ENCODE measurements at regions not wholly inside any gene's neighbourhood (a gene's known extent, or its start where the extent isn't known, plus 50 kb on each side); places are given as distances from the start of the nearest gene placed in this dataset.
"Not testable (repeated sequence)": the region's sequence is repeated elsewhere in the genome, so short reads cannot be mapped to it uniquely, and the experiment has no call there.

- Histone ChIP-seq H3K36me3 (no peaks in the 10 kb centered on the region), H3K4me3 (no peak overlapping the region), H3K27ac (no peak overlapping the region), H3K4me1 (no peaks in the 10 kb centered on the region), H3K27me3 (no peaks in the 10 kb centered on the region), H3K9me3 (no peaks in the 10 kb centered on the region)
- DNase-seq = no peak
- ATAC-seq = no peak
- intact Hi-C loops (cut with DNase I; ENCODE audit: low total_unique reads) (no loop called here), in situ Hi-C loops (cut with MboI; ENCODE audit: low sequenced_read_pairs in 4 of 4) (no loop called here)
- TF ChIP-seq POLR2A (IDR thresholded peaks at IDR 0.05) (no peak), CTCF (IDR thresholded peaks at IDR 0.05 in 4 of 5, conservative IDR thresholded peaks at IDR 0.05 in 1 of 5) (no peak)
Measured at GRCh38 chr13:86476656-86477055, 677.4 kb upstream of the SLITRK6 start.

- Histone ChIP-seq H3K36me3 (no peaks in the 10 kb centered on the region), H3K4me3 (no peak overlapping the region), H3K27ac (no peak overlapping the region), H3K4me1 (no peaks in the 10 kb centered on the region), H3K9me3 (no peaks in the 10 kb centered on the region), H3K27me3 (no peaks in the 10 kb centered on the region)
- no peak for ATAC-seq
- no peak for DNase-seq
- in situ Hi-C loops (cut with MboI; ENCODE audit: low sequenced_read_pairs in 4 of 4) (no loop called here), intact Hi-C loops (cut with DNase I; ENCODE audit: low total_unique reads) (no loop called here)
- TF ChIP-seq CTCF (IDR thresholded peaks at IDR 0.05 in 4 of 5, conservative IDR thresholded peaks at IDR 0.05 in 1 of 5) (no peak), POLR2A (IDR thresholded peaks at IDR 0.05) (no peak)
Measured at GRCh38 chr13:86486582-86486981, 687.4 kb upstream of the SLITRK6 start.

GRCh38 chr13:86491121-86491520, 691.9 kb upstream of the SLITRK6 start:
- Histone ChIP-seq H3K36me3 (no peaks in the 10 kb centered on the region), H3K4me1 (no peaks in the 10 kb centered on the region), H3K27me3 (no peaks in the 10 kb centered on the region), H3K4me3 (no peak overlapping the region), H3K9me3 (no peaks in the 10 kb centered on the region), H3K27ac (no peak overlapping the region)
- TF ChIP-seq POLR2A (IDR thresholded peaks at IDR 0.05) (no peak), CTCF (IDR thresholded peaks at IDR 0.05 in 4 of 5, conservative IDR thresholded peaks at IDR 0.05 in 1 of 5) (no peak)
- intact Hi-C loops (cut with DNase I; ENCODE audit: low total_unique reads) (no loop called here), in situ Hi-C loops (cut with MboI; ENCODE audit: low sequenced_read_pairs in 4 of 4) (no loop called here)
- ATAC-seq = no peak
- no peak for DNase-seq

GRCh38 chr13:86501931-86502330, 702.7 kb upstream of the SLITRK6 start:
- in situ Hi-C loops (cut with MboI; ENCODE audit: low sequenced_read_pairs in 4 of 4); H3K36me3 ChIP-seq; H3K27me3 ChIP-seq: not testable (repeated sequence)

GRCh38 chr13:86510792-86511191, 711.6 kb upstream of the SLITRK6 start:
- in situ Hi-C loops (cut with MboI; ENCODE audit: low sequenced_read_pairs in 4 of 4) = no loop called here
- H3K36me3 ChIP-seq = no peaks in the 10 kb centered on the region
- no peak for TF ChIP-seq CTCF (IDR thresholded peaks at IDR 0.05 in 4 of 5, conservative IDR thresholded peaks at IDR 0.05 in 1 of 5)
- no peak for TF ChIP-seq POLR2A (IDR thresholded peaks at IDR 0.05)
- ATAC-seq (no peak), DNase-seq (no peak)
- no peak overlapping the region for H3K4me3 ChIP-seq
- no peak overlapping the region for H3K27ac ChIP-seq
- H3K9me3 ChIP-seq = no peaks in the 10 kb centered on the region
- no peaks in the 10 kb centered on the region for H3K4me1 ChIP-seq
- no peaks in the 10 kb centered on the region for H3K27me3 ChIP-seq
- intact Hi-C loops (cut with DNase I; ENCODE audit: low total_unique reads) = no loop called here

More at GRCh38 chr13:86501931-86502330, 702.7 kb upstream of the SLITRK6 start:
- H3K4me3 ChIP-seq; H3K4me1 ChIP-seq; ATAC-seq; H3K9me3 ChIP-seq; H3K27ac ChIP-seq; intact Hi-C loops (cut with DNase I; ENCODE audit: low total_unique reads); DNase-seq: not testable (repeated sequence)

Data from gastrocnemius medialis (tissue), 4 donors.